ENCODE measurements at regions not wholly inside any gene's neighbourhood (a gene's known extent, or its start where the extent isn't known, plus 50 kb on each side); places are given as distances from the start of the nearest gene placed in this dataset.
"Not testable (repeated sequence)": the region's sequence is repeated elsewhere in the genome, so short reads cannot be mapped to it uniquely, and the experiment has no call there.

- POLR2A ChIA-PET, result no interaction called here
- CTCF ChIA-PET, result no interaction called here
- no peak for DNase-seq (ENCODE audit: extremely low spot score)
- TF ChIP-seq PKNOX1 (IDR thresholded peaks at IDR 0.05) (no peak), TARDBP (IDR thresholded peaks at IDR 0.05) (no peak), LEF1 (IDR thresholded peaks at IDR 0.05; ENCODE audit: borderline replicate concordance) (no peak), L3MBTL2 (conservative IDR thresholded peaks at IDR 0.05) (no peak), ELF4 (IDR thresholded peaks at IDR 0.05) (no peak), BHLHE40 (IDR thresholded peaks at IDR 0.05; ENCODE audit: borderline replicate concordance) (no peak), FOXM1 (IDR thresholded peaks at IDR 0.05; ENCODE audit: borderline replicate concordance) (no peak), ARNT (IDR thresholded peaks at IDR 0.05) (no peak), ZNF384 (IDR thresholded peaks at IDR 0.05) (no peak), FOXA1 (IDR thresholded peaks at IDR 0.05) (no peak), NFRKB (IDR thresholded peaks at IDR 0.05) (no peak), FOXK2 (IDR thresholded peaks at IDR 0.05) (no peak), HDGF (IDR thresholded peaks at IDR 0.05; ENCODE audit: borderline replicate concordance) (no peak), SUZ12 (IDR thresholded peaks at IDR 0.05) (no peak), SP1 (IDR thresholded peaks at IDR 0.05) (no peak)
Observed at GRCh38 chr10:32205670-32206069, 141.3 kb downstream of the EPC1 start.

GRCh38 chr10:32204606-32205005, 142.4 kb downstream of the EPC1 start:
- ChIA-PET CTCF (no interaction called here), POLR2A (no interaction called here)
- no peak for DNase-seq (ENCODE audit: extremely low spot score)
- no peak for TF ChIP-seq FOXK2 (IDR thresholded peaks at IDR 0.05)

- TF ChIP-seq ARNT (IDR thresholded peaks at IDR 0.05), result no peak
- no peak for TF ChIP-seq ELF4 (IDR thresholded peaks at IDR 0.05)
- TF ChIP-seq SUZ12 (IDR thresholded peaks at IDR 0.05), result no peak
- TF ChIP-seq LEF1 (IDR thresholded peaks at IDR 0.05; ENCODE audit: borderline replicate concordance), result no peak
- no peak for TF ChIP-seq SP1 (IDR thresholded peaks at IDR 0.05)
- no peak for TF ChIP-seq CTBP1 (IDR thresholded peaks at IDR 0.05; ENCODE audit: borderline replicate concordance)
- ChIA-PET POLR2A (no interaction called here), CTCF (no interaction called here)
- DNase-seq (ENCODE audit: extremely low spot score), result no peak
Observed at GRCh38 chr10:32199714-32200394, 143.6 kb upstream of the KIF5B start.

- no peak for TF ChIP-seq LEF1 (IDR thresholded peaks at IDR 0.05; ENCODE audit: borderline replicate concordance)
- no peak for TF ChIP-seq SP1 (IDR thresholded peaks at IDR 0.05)
- no peak for TF ChIP-seq FOXK2 (IDR thresholded peaks at IDR 0.05)
- TF ChIP-seq NFRKB (IDR thresholded peaks at IDR 0.05), result no peak
- no peak for TF ChIP-seq PKNOX1 (IDR thresholded peaks at IDR 0.05)
- TF ChIP-seq L3MBTL2 (conservative IDR thresholded peaks at IDR 0.05), result no peak
- TF ChIP-seq BHLHE40 (IDR thresholded peaks at IDR 0.05; ENCODE audit: borderline replicate concordance), result no peak
- no peak for TF ChIP-seq CTBP1 (IDR thresholded peaks at IDR 0.05; ENCODE audit: borderline replicate concordance)
- TF ChIP-seq FOXM1 (IDR thresholded peaks at IDR 0.05; ENCODE audit: borderline replicate concordance), result no peak
- TF ChIP-seq FOXA1 (IDR thresholded peaks at IDR 0.05), result no peak
- no peak for TF ChIP-seq ELF4 (IDR thresholded peaks at IDR 0.05)
- ChIA-PET POLR2A (no interaction called here), CTCF (interaction anchor here (0.7 kb wide), 1 partner anchor 172 kb away, joined by 3 read pairs; no protein-coding TSS in a partner anchor)
- no peak for DNase-seq (ENCODE audit: extremely low spot score)
Observed at GRCh38 chr10:32197423-32197822, 141.2 kb upstream of the KIF5B start.

GRCh38 chr10:32190890-32191491, 134.8 kb upstream of the KIF5B start:
- POLR2A ChIA-PET, result no interaction called here
- peak; percentile 9 for DNase-seq (ENCODE audit: extremely low spot score)
- TF ChIP-seq ZNF384 (IDR thresholded peaks at IDR 0.05) (peak; percentile 46; the same call in 1 of the 2 replicates), PKNOX1 (IDR thresholded peaks at IDR 0.05) (no peak)
- CTCF ChIA-PET, result interaction anchor here (0.7 to 1.0 kb wide), 2 partner anchors 20 to 52 kb away, joined by 3 to 5 read pairs; no protein-coding TSS in a partner anchor

GRCh38 chr10:32189400-32190084, 133.3 kb upstream of the KIF5B start:
- ChIA-PET POLR2A (interaction anchor here (1.1 kb wide), 1 partner anchor 156 kb away, joined by 3 read pairs; no protein-coding TSS in a partner anchor), CTCF (interaction anchor here (0.7 kb wide), 2 partner anchors 37 to 174 kb away, joined by 4 to 6 read pairs; no protein-coding TSS in a partner anchor)
- TF ChIP-seq ZNF384 (IDR thresholded peaks at IDR 0.05), result no peak
- no peak for TF ChIP-seq ARNT (IDR thresholded peaks at IDR 0.05)
- no peak for TF ChIP-seq FOXM1 (IDR thresholded peaks at IDR 0.05; ENCODE audit: borderline replicate concordance)
- peak; percentile 9 for DNase-seq (ENCODE audit: extremely low spot score)

- CTCF ChIA-PET, result interaction anchor here (0.7 kb wide), 2 partner anchors 38 to 175 kb away, joined by 4 to 6 read pairs; no protein-coding TSS in a partner anchor
- POLR2A ChIA-PET, result not testable (repeated sequence)
Observed at GRCh38 chr10:32188601-32189000, 132.4 kb upstream of the KIF5B start.

More at GRCh38 chr10:32188601-32189000, 132.4 kb upstream of the KIF5B start:
- not testable (repeated sequence) for DNase-seq (ENCODE audit: extremely low spot score)
